CD4-positive, alpha-beta T cell treated with Interleukin-17A for 4 hours (primary cell): ENCODE measurements at regions not wholly inside any gene's neighbourhood (a gene's known extent, or its start where the extent isn't known, plus 50 kb on each side); places are given as distances from the start of the nearest gene placed in this dataset.

Experiments used
- DNase-seq: peaks from one replicate; pipeline ENCODE4 v3.0.0-alpha.2; 2020; ENCODE audit warnings: mixed read lengths

DNA sequence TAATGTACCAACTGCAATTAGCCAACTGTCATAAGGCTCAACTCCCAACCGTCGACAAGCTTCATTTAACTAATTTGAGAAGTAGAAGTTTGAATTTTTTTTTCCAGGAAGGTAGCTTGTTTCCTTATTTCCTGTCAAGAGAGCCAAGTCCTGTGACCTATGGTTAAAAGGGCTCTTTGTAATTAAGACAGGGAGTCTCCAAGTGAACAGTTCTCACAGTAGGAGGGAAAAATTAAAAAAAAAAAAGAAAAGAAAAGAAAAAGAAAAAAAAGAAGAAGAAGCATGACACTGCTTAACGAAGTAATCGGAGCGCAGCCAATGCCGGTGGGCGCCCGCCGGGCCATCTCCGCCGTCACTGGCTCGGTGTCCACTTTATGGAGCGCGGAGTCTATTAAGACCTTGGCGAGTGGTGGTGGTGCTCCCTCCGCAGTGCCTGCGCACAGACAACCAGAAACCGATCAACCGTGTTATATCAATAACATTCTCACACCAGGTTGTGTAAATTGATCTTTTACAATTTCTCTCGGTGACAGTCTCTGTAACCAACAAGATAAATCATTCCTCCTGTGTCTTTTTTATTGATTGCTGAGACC, 197.2 kb upstream of the POU3F3 start:
- DNase-seq = no peak

DNA sequence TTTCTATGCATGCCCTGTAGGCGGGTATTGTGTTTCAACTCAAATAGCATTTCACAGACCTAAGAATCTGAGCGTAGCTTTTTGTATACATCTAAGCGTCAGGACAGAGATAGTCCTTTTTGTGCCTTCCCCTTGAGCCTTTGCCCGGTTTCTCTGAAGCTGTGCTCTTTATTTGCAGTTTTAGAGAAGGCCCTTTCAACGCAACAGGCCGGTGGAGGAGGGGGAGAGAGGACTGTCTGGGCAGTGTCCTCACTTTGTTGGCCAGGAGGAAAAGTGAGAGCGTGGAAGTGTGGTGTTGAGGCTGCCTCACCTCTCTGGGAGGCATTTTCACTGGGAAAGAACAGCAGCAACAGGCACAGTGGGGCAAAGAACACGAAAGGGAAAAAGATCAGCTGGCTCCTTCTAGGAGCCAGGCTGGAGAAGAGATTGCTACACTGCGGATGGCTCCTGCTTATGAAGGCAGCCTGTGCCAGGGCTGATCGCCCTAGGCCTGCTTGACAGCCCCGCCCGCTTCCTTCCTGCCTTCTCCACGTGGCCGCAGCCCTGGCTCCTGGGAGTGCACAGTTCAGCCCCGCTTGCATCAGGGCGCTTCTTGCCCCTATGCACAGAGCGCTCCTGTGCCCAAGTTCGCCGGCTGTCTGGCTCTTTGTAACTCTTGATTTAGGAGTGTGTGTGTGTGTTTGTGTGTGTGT, 195.6 kb upstream of the POU3F3 start:
- DNase-seq = peak; percentile 7

DNA sequence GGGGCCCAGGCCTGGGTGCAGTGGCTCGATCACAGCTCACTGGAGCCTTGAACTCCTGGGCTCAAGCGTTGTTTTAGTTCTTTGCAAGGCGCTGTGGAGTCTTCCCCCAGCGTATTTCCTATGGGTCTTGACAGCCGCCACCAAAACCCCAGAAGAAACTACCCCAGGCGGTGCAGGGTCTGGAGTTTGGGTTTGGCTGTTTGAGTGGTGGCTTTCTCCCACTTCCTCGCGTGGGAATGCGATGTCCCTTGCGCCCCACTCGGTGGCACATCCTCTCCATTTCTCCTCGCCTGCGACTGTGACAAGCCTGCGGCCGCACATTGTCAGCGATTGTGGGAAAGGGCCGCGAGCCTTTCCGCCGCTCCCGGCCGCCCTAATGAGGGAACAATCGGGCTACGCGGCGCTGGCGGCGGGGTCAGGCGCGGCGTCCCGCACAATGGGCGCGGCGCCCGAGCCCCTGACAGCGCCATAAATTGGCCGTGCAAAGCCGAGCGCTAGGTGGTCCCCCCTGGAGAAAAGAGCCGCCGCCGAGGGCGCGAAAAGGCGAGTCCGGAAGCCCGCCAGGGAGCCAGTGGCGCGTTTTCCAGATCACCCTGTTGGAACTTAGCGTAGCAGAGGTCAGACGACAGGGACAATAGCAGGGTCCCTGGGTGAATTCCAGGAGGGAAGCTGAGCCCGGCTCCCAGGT, 194.9 kb upstream of the POU3F3 start:
- DNase-seq = no peak

DNA sequence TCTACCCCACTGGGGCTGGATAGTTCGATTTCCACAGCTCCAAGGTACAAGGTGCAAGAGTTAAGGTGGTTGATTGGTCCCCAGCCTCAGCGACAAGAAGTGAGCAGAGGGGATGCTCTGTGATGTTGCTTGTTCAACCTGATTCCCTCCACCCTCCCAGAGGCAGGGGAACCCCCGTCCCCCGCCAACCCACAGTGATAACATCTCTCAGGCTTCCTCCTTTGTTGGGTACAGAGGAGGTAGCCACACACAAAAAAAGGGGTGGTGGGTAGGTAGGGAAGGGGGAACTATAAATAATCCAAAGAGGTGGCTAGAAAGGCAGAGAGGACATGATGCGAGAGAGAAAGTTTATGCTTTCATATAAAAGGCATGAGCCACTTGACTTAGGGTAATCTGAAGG, 192.9 kb upstream of the POU3F3 start:
- DNase-seq = no peak

DNA sequence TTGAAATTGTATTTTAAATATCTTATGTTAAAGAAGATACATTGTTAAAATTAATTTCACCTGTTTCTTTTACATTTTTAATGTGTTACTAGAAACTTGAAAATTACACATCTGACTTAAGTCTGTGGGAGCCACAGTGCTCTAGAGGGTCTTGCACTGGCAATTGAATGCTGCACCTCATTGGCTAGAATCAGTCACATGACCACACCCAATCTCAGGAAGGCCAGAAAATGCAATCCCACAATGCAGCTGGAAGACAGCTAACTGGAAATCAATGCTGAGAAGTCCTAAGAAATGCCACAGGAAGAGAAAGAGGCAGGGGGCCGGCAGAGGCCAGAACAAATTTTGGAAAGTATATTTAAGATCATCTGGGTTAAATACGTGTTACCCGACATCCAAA, 189.2 kb upstream of the POU3F3 start:
- no peak for DNase-seq

DNA sequence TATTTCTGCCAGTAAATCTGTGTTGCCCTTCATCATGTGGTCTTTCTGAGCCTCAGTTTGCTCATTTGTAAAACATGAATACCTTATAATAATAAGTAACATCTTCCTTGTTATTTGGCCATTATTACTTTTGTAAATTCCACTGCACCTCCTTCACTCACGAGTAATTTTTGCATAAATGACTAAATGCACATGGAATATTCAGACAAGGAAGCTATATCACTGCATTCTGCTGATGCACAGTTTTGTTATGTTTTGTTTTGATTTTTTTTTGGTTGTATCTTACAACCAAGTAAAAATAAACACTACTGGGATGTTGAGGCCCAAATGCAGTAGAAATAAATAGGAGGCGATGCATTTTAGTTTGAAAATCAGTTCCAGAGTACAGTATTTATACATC, 185.3 kb upstream of the POU3F3 start:
- DNase-seq = no peak

DNA sequence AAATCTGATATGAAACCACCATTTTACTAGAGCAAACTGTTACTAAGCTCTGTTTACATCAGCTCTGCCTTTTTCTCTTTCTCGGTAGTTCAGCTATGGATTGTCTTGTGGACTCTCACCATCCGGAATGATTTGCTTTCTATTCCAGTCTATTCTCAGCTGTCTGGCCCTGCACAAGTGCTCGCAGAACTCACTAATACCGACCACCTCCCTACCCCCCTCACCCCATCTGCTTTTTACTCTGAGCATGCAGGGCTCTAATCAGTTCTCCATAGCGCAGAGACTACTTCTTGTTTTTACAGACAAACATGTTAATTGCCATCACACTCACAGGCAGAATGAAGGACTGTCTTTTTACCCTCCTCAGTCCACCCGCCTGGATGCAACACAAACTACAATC, 180.7 kb upstream of the POU3F3 start:
- no peak for DNase-seq

DNA sequence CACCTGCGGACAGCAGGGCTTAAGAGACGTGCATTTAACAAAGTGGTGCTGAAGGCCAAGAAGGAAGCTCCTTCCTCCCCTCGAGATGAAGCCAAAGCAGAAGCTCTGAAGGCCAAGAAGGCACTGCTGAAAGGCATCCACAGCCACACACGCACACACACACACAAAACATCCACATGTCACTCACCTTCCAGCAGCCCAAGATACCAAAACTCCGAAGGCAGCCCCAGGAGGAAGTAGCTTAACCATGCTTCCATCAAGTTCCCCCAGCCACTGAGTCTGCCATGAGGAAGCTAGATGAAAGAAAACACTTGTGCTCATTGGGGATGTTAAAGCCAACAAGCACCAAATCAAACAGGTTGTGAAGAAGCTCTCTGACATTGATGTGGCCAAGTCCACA, 175.7 kb upstream of the POU3F3 start:
- DNase-seq = no peak

DNA sequence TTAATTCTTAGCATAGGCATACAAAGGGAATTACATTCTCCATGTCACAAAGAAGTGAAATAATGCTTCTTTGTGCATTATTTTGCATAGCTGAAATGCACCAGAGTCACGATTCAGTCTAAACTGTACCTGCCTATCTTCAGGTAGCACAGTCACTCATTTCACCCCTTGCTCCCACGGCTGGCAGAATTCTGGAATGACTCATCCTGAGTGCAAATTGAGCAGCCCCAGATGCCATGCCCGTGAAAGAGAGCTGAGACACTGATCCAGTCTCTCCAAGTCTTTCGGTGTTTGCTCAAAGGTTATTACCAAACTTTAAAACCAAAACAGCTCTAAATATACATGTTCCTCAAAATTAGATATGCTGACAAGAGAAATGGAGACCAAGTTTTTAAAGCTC, 168.3 kb upstream of the POU3F3 start:
- no peak for DNase-seq

DNA sequence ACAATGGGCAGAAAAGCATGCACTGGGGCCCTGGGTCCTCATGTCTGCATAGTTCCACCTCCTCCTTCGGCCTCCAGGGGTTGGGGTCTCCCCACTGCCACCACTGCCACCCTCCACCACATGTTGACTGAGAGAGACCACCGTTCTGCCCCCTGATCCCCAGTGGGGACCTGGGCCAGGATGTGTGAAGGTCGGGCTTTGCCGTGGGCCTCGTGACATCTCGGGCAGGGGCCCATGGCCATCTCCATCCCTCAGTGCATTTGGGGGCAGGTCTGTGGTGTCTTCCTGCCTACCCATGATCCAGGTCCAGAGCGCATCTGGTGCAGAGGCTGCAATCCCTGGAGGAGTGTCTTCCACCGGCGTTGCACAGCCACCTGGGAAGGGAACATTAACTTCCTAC, 166.8 kb upstream of the POU3F3 start:
- no peak for DNase-seq

DNA sequence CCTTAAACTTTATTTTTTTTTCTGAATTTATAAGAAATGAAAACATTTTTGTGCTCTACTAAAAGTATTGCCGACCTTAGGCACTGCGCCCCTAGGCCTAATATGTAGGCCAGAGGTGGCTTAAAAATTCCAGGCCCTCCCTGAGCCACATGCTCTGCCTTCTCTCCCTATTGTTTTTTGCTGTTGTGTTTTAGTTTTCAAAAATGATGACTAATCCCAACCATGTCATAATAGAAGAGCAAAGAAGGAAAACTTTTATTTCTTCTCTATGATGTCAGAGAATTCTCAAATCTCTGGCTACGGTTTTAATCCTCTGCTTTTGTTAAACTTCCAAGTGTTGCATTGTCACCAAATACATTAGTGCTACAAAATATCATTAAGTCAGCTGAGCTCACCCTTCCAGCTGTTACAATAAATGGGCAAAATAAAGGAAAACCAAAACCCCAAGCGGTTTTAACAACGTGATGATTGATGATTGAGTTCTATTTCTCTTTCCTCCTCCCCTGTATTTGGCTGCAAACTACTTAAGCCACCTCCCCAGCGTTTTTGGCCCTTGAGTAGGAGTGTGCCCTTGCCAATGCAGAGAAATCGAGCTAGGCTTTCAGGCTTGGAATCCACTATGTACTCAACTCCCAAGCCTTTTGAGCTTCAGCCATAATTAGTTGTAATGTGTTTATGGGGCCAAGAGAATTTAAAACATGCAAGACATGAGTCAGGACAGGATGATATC, 163.5 kb upstream of the POU3F3 start:
- no peak for DNase-seq

DNA sequence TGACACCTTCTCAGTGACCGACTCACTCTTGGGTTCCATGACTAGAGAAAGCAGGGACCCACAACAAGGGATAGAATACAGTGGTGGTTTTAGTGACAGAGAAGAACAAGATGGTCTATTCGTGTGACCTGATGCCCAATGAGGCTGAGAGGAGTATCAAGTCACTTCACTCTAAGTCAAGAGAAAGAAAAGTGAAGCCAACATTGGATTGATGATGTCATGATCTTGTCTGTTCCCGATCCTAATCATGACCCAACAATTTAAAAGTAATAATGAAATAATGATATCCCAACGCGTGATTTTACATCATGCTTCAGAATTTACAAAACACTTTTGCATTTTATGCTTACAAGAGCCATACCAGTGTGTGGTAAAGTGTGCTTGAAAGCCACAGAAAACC, 155.6 kb upstream of the POU3F3 start:
- no peak for DNase-seq

DNA sequence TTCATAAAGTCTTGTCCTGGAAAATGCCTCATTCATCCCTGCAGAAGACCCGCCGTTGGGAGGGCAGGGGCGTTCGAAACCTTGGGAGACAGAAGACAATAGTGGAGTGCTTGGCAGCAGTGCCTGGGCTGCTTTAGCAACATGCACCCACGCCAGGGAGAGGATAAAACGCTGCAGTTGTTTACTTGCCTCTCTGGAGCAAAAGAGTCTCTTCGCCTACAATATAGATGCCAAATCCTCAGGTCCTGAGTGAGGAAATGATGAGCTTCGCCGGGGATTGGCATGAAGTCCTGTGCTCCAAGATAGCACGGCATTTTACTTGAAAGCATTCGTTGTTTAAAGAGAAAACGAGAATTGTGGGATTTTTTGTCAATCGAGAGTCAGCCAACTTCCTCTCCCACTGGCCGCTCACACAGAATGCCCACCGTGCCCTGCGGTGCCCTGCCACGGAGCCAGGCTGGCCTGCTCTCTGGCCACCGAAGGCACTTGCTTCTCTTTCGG, 152.5 kb upstream of the POU3F3 start:
- DNase-seq = no peak

DNA sequence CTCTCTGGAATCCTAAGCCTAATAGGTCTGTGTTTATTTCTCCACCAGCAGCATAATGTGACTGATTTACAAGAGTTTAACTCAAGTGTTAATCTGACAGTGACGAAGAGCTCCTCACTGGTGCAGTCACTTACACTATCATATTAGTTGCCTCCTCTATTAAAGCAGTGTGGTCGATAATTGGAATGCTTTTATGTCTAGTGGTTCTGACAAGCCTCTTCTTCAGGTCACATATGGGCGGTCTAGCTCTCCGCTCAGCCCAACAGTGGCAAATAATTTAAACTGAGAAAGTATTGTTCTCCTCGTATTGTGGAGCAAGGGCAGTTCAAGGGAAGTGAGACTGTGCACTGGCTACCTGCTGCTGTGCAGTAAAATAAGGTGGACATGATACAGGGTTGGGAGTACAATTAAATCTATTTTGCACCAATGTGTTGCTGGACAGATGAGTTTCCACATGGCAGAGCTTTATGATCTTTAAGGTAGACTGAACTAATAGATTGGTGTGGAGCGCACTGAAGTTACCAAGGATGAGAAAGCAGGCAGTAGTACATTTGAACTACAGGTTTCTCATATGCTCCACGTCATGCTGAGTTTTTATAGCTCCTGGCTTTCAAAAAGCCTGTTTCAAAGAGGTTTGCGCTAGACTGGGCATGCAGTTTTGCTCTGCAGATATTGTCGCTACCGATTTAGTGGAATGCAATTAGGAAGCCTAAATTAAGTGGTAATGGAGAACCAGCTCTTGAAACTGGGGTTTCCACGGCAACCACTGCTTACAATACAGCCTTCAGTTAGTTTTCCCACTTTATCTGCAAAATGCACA, 151.7 kb upstream of the POU3F3 start:
- DNase-seq = no peak

DNA sequence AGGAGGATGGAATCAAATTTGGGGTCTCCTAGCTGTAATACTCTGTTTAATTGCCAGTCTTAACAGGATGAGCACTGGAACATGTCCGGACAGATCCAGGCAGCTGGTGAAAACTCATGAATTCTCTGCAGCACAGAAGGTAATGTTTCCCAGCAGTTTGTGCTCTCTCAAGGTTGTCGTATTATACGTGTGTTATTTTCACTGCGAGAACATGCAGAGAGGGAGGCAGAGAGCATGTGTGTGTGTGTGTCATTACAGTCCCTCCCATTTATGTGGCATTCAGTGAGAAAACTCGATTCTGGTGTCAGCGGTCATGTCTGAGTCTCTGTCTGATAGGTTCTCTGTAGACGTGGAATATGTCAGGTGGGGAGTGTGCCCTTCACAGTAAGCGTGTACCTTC, 150.2 kb upstream of the POU3F3 start:
- DNase-seq = no peak

DNA sequence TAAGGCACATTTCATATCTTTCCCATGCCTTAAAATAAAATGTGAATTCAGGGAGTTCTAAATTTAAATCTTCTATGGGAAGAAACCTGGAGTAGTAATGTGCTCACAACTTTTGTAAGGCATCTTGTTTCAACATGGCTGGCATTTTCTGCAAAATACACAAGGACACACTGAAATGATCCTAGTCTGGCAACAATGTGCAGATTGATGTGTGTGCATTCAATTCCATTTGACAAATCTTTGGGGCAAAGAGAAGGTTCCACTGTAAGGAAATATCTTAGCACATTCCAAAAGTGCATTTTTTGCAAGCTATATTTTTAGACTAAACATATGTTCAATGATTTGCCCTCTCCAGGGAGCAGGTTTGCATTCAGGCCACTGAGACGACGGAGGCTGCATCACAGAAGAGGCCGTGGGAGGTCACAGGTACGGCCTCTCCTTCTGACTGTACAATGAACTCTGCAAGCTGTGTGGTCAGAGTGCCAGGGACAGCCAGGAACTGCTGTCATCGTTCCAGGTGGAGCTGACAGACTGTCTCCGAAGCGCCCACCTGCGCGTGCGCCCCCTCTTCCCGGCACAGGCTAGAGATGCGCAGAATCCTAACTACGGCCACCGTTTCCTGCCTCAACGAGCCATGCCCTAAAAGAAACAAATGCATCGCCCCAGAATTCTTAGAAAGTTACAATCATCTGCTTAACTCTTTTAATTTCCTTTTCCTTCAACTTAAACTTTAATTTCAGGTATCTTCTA, 149.2 kb upstream of the POU3F3 start:
- no peak for DNase-seq

DNA sequence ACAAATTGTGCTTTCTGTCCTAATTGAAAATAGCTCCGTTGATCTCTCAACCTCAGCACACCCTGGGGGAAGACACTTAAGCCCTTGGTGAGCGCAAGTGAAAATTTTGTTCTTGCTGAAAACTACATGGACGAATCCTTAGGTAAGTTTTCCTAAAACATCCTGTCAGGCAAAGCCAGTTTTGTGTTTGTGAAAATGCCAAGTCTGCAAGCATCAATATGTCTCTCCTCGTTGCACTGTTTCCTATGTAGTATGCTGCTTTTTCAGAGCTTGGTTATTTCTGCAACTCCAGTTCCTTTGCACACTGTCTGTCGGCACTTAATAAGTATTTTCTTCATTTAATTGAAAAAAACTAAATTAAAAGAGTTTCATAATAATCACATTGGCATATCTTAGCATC, 146.9 kb upstream of the POU3F3 start:
- DNase-seq = no peak

DNA sequence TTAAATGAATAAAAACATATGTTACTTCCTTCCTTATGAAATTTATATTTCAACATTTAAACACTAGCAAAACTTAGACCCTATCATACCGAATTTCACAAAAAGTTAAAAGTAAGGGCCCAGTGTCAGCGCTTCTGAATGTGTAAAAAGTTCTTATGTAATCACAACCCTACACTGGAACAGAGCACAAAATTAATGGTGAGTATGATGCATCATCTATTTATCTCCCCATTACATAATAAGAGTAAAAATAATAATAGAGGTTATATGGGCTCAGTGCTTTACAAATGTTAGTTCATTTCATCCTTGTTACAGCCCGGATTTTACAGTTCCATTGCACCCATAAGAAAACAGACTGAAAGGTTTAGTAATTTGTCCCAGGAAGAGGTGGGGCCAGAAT, 144.9 kb upstream of the POU3F3 start:
- no peak for DNase-seq

DNA sequence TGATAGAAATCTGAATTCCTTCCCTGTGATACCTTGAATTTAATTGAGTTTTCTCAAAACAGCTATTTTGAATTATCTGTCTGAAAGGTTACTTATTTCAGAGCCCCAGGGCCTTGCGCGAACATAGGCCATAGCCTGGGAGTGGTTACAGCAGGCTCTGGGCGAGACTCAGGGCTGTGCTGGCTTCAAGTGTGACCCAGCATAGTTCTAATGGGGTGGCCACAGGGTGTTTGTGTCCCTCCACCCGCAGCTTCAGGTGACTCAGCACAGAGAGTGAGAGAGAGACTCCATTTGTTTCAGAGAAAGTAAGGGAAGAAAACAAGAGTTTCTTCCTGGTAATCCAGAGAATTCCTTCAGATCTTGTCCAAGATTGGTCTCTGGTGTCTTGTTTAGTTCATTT, 137.9 kb upstream of the POU3F3 start:
- DNase-seq = no peak

DNA sequence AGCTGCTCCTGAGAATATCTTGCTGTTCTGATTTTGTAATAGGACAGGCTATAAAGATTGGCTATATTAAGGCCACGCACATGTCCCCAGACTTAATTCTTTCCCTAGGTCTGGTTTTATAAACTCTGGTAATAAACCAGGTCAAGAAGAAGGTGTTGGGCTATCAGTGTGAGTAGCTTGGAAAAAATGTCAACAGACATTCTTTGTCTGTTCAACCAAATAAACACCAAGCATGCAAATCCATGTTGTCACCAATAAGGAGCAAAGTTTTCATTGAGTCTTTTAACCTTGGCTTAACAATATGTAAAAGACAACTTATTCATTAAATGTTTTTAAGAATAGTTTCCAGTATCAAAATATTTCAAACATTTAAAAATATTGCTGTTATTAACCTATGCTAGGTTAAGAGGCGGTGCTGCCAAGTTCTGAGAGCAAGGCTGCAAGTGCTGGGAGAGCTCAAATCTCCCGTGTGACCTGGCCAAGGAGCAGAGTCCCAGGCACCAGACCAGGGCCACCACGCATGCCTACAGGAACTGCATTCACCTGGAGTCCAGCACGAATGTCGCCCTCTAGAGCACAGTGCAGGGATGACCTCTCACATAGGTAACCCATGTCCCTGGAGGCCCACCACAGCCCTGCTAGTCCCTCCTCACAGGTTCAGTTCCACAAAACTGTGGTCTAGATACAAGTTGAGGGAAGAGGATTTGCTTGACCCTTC, 120.5 kb upstream of the POU3F3 start:
- no peak for DNase-seq

DNA sequence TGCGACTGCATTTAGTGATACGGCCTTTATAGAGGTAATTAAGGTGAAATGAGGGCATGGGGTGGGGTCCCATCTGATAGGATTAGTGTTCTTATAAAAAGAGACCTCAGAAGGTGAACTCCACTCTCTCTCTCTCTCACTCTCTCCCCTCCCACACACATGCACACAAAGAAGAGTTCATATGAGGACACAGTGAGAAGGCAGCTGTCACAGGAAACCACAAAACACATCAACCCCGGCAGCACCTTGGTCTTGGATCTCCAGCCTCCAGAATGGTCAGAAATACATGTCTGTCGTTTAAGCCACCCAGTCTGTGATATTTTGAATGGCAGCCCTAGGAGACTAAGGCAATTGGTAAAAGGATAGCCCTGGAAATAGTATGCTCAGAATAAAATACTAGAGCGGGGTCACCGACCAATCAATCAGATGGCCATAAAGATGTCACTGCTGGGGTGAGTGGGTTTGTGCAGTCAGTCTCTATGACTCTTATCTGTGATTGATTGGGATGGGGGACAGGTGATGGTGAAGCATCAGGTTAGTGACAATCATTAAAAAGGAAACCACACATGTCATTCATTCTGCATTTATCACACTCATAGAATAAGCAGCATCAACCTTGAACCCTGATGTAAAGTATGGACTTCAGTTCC, 118.9 kb upstream of the POU3F3 start:
- DNase-seq = no peak
